WTC11 (cell line): ENCODE measurements at regions not wholly inside any gene's neighbourhood (a gene's known extent, or its start where the extent isn't known, plus 50 kb on each side); places are given as distances from the start of the nearest gene placed in this dataset.

Source experiments
- ATAC-seq: fragments of 200-7000 bp; cut with Tn5 transposase; 2 replicates; pipeline ENCODE4 v1.10.0; 2021; ENCODE audit warnings: mild to moderate bottlenecking, moderate library complexity
- CTCF ChIA-PET: fragments of 300-600 bp; sonication (Branson Sonifier 250); formaldehyde crosslinking; loops from one replicate; lab custom pipeline; 2021; ENCODE audit warnings: antibody characterized with exemption; lab: Charles Lee
- POLR2A ChIA-PET: fragments of 350-600 bp; sonication (Branson Sonifier 250); formaldehyde crosslinking; loops from one replicate; lab custom pipeline; 2021; ENCODE audit warnings: antibody characterized with exemption; lab: Charles Lee
- DNase-seq: peaks from one replicate; pipeline ENCODE4 v3.0.0; 2021; ENCODE audit warnings: low spot score
- H3K27ac Mint-ChIP-seq: 2 replicates; pipeline ENCODE4 v1.8.0; 2021; ENCODE audit warnings: mixed read lengths
- H3K27me3 Mint-ChIP-seq: 2 replicates; pipeline ENCODE4 v1.8.0; 2021; ENCODE audit warnings: low read depth, mild to moderate bottlenecking, moderate library complexity, mixed read lengths
- H3K36me3 Mint-ChIP-seq: 2 replicates; pipeline ENCODE4 v1.8.0; 2021; ENCODE audit warnings: mixed read lengths
- H3K4me1 Mint-ChIP-seq: 2 replicates; pipeline ENCODE4 v1.8.0; 2022; ENCODE audit warnings: mixed read lengths
- H3K4me3 Mint-ChIP-seq: 2 replicates; pipeline ENCODE4 v1.8.0; 2021; ENCODE audit warnings: mild to moderate bottlenecking, moderate library complexity, mixed read lengths
- H3K9me3 Mint-ChIP-seq: 2 replicates; pipeline ENCODE4 v1.8.0; 2021; ENCODE audit warnings: mixed read lengths
- ELF4 ChIP-seq: sonication (generic); formaldehyde crosslinking; IDR thresholded peaks from 2 replicates; pipeline ENCODE4 v1.8.1; 2022; ENCODE audit warnings: low read depth, mild to moderate bottlenecking, moderate library complexity, missing genetic modification reagents
- ETV6 ChIP-seq: sonication (generic); formaldehyde crosslinking; IDR thresholded peaks from 2 replicates; pipeline ENCODE4 v1.8.1; 2022; ENCODE audit warnings: mild to moderate bottlenecking, missing genetic modification reagents
- FOXJ3 ChIP-seq: sonication (generic); formaldehyde crosslinking; IDR thresholded peaks from 2 replicates; pipeline ENCODE4 v1.9.0; 2021; ENCODE audit warnings: missing genetic modification reagents, mild to moderate bottlenecking, borderline replicate concordance
- FOXK1 ChIP-seq: sonication (generic); formaldehyde crosslinking; IDR thresholded peaks from 2 replicates; pipeline ENCODE4 v1.8.0; 2022; ENCODE audit warnings: mild to moderate bottlenecking, moderate library complexity, missing genetic modification reagents
- FOXP1 ChIP-seq: sonication (generic); formaldehyde crosslinking; IDR thresholded peaks from 2 replicates; pipeline ENCODE4 v1.8.0; 2022; ENCODE audit warnings: missing genetic modification reagents, mild to moderate bottlenecking, moderate library complexity, borderline replicate concordance
- JUN ChIP-seq: sonication (generic); formaldehyde crosslinking; IDR thresholded peaks from 2 replicates; pipeline ENCODE4 v1.8.0; 2023; ENCODE audit warnings: mild to moderate bottlenecking, missing genetic modification reagents
- KAT7 ChIP-seq: sonication (generic); formaldehyde crosslinking; IDR thresholded peaks from 2 replicates; pipeline ENCODE4 v1.8.1; 2023; ENCODE audit warnings: missing genetic modification reagents, mild to moderate bottlenecking, borderline replicate concordance
- NR2C2 ChIP-seq: sonication (generic); formaldehyde crosslinking; IDR thresholded peaks from 2 replicates; pipeline ENCODE4 v1.8.0; 2022; ENCODE audit warnings: mild to moderate bottlenecking, missing genetic modification reagents
- NR3C1 ChIP-seq: sonication (generic); formaldehyde crosslinking; conservative IDR thresholded peaks from 2 replicates; pipeline ENCODE4 v1.8.1; 2023; ENCODE audit warnings: low read depth, mild to moderate bottlenecking, missing genetic modification reagents
- PRRX2 ChIP-seq: fragments of 250-450 bp; sonication (Bioruptor Pico); IDR thresholded peaks from 2 replicates; pipeline ENCODE4 v1.8.0; 2021; ENCODE audit warnings: mild to moderate bottlenecking
- RORB ChIP-seq: fragments of 250-450 bp; sonication (Bioruptor Pico); IDR thresholded peaks from 2 replicates; pipeline ENCODE4 v1.9.0; 2021; ENCODE audit warnings: mild to moderate bottlenecking
- SP1 ChIP-seq: sonication (generic); formaldehyde crosslinking; conservative IDR thresholded peaks from 2 replicates; pipeline ENCODE4 v1.8.1; 2022; ENCODE audit warnings: missing genetic modification reagents
- ZNF121 ChIP-seq: sonication (generic); formaldehyde crosslinking; IDR thresholded peaks from 2 replicates; pipeline ENCODE4 v1.8.0; 2023; ENCODE audit warnings: missing genetic modification reagents
- ZNF416 ChIP-seq: fragments of 250-450 bp; sonication (Bioruptor Pico); IDR thresholded peaks from 2 replicates; pipeline ENCODE4 v1.9.0; 2021; ENCODE audit warnings: mild to moderate bottlenecking, inconsistent platforms
- TF ChIP-seq, protein P1 (sequence below): sonication (generic); formaldehyde crosslinking; IDR thresholded peaks from 2 replicates; pipeline ENCODE4 v1.8.0; 2022; ENCODE audit warnings: mild to moderate bottlenecking, missing genetic modification reagents
- TF ChIP-seq, protein P2 (sequence below): sonication (generic); formaldehyde crosslinking; IDR thresholded peaks from 2 replicates; pipeline ENCODE4 v1.8.0; 2023; ENCODE audit warnings: missing genetic modification reagents
- TF ChIP-seq, protein P3 (sequence below): sonication (generic); formaldehyde crosslinking; IDR thresholded peaks from 2 replicates; pipeline ENCODE4 v1.8.1; 2023; ENCODE audit warnings: mild to moderate bottlenecking, missing genetic modification reagents, moderate library complexity
- TF ChIP-seq, protein P4 (sequence below): fragments of 250-450 bp; sonication (Bioruptor Pico); IDR thresholded peaks from 2 replicates; pipeline ENCODE4 v1.9.0; 2021; ENCODE audit warnings: mild to moderate bottlenecking
- TF ChIP-seq, protein P5 (sequence below): sonication (generic); formaldehyde crosslinking; IDR thresholded peaks from 2 replicates; pipeline ENCODE4 v1.8.1; 2022; ENCODE audit warnings: missing genetic modification reagents, borderline replicate concordance
- TF ChIP-seq, protein P6 (sequence below): sonication (generic); formaldehyde crosslinking; IDR thresholded peaks from 2 replicates; pipeline ENCODE4 v1.8.0; 2022; ENCODE audit warnings: mild to moderate bottlenecking, missing genetic modification reagents
- TF ChIP-seq, protein P7 (sequence below): sonication (generic); formaldehyde crosslinking; IDR thresholded peaks from 2 replicates; pipeline ENCODE4 v1.8.1; 2022; ENCODE audit warnings: mild to moderate bottlenecking, moderate library complexity, missing genetic modification reagents

DNA sequence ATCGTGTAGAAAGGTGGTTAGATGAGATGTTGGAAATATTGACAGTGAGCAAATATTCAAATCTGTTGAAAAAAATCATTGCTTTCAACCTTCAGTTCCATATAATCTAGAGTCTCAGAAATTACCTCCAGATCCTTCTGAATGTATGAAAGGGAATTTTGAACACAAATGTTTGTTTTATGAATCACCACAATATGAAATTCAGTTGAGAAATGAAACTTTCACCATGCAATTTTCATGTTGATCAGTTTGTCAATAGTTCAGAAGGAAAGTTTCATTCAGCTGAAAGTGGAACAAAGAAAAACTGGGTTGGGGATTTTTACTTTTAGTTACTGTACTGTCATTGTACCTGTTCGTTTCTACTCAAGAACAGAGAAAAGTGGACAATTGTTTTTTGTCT lies 953.6 kb downstream of the SLC6A15 start (continued):
- TF ChIP-seq, protein P1, sequence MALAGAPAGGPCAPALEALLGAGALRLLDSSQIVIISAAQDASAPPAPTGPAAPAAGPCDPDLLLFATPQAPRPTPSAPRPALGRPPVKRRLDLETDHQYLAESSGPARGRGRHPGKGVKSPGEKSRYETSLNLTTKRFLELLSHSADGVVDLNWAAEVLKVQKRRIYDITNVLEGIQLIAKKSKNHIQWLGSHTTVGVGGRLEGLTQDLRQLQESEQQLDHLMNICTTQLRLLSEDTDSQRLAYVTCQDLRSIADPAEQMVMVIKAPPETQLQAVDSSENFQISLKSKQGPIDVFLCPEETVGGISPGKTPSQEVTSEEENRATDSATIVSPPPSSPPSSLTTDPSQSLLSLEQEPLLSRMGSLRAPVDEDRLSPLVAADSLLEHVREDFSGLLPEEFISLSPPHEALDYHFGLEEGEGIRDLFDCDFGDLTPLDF (CRISPR knock-in tag), result no peak
- TF ChIP-seq FOXK1 (CRISPR knock-in tag) (no peak), PRRX2 (CRISPR knock-in tag) (no peak), FOXP1 (CRISPR knock-in tag) (no peak), KAT7 (no peak)
- TF ChIP-seq, protein P2, sequence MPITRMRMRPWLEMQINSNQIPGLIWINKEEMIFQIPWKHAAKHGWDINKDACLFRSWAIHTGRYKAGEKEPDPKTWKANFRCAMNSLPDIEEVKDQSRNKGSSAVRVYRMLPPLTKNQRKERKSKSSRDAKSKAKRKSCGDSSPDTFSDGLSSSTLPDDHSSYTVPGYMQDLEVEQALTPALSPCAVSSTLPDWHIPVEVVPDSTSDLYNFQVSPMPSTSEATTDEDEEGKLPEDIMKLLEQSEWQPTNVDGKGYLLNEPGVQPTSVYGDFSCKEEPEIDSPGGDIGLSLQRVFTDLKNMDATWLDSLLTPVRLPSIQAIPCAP (CRISPR knock-in tag), result no peak
- TF ChIP-seq, protein P3, sequence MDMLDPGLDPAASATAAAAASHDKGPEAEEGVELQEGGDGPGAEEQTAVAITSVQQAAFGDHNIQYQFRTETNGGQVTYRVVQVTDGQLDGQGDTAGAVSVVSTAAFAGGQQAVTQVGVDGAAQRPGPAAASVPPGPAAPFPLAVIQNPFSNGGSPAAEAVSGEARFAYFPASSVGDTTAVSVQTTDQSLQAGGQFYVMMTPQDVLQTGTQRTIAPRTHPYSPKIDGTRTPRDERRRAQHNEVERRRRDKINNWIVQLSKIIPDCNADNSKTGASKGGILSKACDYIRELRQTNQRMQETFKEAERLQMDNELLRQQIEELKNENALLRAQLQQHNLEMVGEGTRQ (CRISPR knock-in tag), result no peak
- TF ChIP-seq, all 79 proteins: peak for 0

DNA sequence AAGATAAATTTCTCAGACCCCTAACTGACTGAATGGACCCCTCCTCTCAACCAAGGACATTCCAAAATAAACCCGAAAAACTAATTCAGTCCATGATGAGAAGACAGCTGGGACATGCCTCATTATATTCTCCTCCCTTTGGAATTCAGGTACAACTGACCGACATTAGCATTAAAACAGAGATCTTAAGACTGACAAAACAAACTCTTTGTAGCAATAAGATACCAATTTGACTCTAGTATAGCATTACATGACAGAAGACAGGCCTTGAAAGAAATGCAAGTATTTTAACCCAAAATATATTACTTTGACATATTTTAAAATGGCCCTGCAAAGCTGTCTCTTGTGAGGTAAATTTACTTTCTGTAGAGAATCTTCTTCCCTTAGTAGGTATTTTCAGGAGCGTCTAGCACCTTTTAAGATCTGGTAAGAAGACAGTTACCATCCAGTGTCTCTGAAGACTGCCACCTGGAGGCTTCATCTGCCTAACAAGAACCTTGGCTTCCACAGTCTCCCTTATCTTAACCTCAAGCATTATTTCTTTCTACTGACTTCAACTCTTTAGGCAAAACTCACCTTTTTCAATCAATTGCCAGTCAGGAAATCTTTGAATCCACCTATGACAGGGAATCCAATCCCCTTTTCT lies 957.5 kb downstream of the SLC6A15 start:
- DNase-seq (peak; percentile 11), ATAC-seq (peak; percentile 96)
- H3K9me3 Mint-ChIP-seq, result peaks cover 12% of the 10 kb centered on the region
- peaks cover 13% of the 10 kb centered on the region for H3K36me3 Mint-ChIP-seq
- H3K4me3 Mint-ChIP-seq, result 0 out of 2 replicates have a peak overlapping the region, but pooled peaks have one; percentile 12
- H3K4me1 Mint-ChIP-seq, result peaks cover 28% of the 10 kb centered on the region
- H3K27me3 Mint-ChIP-seq, result no peaks in the 10 kb centered on the region
- ChIA-PET POLR2A (no interaction called here), CTCF (interaction anchor here (0.6 to 1.2 kb wide), 2 partner anchors 127 to 1467 kb away, joined by 3 to 5 read pairs; no protein-coding TSS in a partner anchor)
- TF ChIP-seq ETV6 (CRISPR knock-in tag) (no peak), ZNF416 (CRISPR knock-in tag) (no peak), FOXJ3 (no peak), NR3C1 (no peak), RORB (CRISPR knock-in tag) (no peak), NR2C2 (CRISPR knock-in tag) (no peak), ZNF121 (CRISPR knock-in tag) (no peak), SP1 (CRISPR knock-in tag) (no peak), ELF4 (no peak), JUN (CRISPR knock-in tag) (no peak)
- TF ChIP-seq, protein P4, sequence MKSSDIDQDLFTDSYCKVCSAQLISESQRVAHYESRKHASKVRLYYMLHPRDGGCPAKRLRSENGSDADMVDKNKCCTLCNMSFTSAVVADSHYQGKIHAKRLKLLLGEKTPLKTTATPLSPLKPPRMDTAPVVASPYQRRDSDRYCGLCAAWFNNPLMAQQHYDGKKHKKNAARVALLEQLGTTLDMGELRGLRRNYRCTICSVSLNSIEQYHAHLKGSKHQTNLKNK, result no peak
- TF ChIP-seq, protein P5, sequence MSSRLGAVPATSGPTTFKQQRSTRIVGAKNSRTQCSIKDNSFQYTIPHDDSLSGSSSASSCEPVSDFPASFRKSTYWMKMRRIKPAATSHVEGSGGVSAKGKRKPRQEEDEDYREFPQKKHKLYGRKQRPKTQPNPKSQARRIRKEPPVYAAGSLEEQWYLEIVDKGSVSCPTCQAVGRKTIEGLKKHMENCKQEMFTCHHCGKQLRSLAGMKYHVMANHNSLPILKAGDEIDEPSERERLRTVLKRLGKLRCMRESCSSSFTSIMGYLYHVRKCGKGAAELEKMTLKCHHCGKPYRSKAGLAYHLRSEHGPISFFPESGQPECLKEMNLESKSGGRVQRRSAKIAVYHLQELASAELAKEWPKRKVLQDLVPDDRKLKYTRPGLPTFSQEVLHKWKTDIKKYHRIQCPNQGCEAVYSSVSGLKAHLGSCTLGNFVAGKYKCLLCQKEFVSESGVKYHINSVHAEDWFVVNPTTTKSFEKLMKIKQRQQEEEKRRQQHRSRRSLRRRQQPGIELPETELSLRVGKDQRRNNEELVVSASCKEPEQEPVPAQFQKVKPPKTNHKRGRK (CRISPR knock-in tag), result no peak
- TF ChIP-seq, protein P6, sequence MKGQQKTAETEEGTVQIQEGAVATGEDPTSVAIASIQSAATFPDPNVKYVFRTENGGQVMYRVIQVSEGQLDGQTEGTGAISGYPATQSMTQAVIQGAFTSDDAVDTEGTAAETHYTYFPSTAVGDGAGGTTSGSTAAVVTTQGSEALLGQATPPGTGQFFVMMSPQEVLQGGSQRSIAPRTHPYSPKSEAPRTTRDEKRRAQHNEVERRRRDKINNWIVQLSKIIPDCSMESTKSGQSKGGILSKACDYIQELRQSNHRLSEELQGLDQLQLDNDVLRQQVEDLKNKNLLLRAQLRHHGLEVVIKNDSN, result no peak
- TF ChIP-seq, protein P7, sequence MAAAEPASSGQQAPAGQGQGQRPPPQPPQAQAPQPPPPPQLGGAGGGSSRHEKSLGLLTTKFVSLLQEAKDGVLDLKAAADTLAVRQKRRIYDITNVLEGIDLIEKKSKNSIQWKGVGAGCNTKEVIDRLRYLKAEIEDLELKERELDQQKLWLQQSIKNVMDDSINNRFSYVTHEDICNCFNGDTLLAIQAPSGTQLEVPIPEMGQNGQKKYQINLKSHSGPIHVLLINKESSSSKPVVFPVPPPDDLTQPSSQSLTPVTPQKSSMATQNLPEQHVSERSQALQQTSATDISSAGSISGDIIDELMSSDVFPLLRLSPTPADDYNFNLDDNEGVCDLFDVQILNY, result no peak
- peak overlapping the region; percentile 47 for H3K27ac Mint-ChIP-seq
